Sigmoid colon (tissue), 6 donors: ENCODE measurements at regions not wholly inside any gene's neighbourhood (a gene's known extent, or its start where the extent isn't known, plus 50 kb on each side); places are given as distances from the start of the nearest gene placed in this dataset.

Source experiments
- DNase-seq: peaks from one replicate; pipeline ENCODE4 v3.0.0-alpha.2; 2019
- H3K27ac ChIP-seq, 4 donors: fragments of 200-600 bp; sonication (generic); one replicate each; pipeline ENCODE4 v1.5.1; 2016 to 2019; ENCODE audit warnings: mild to moderate bottlenecking in 1 of 4
- H3K27me3 ChIP-seq, 3 donors: fragments of 200-600 bp; sonication (generic); one replicate each; pipeline ENCODE4 v1.5.1; 2019; ENCODE audit warnings: mild to moderate bottlenecking in 1 of 3
- H3K36me3 ChIP-seq, 4 donors: fragments of 200-600 bp; sonication (generic); one replicate each; pipeline ENCODE4 v1.5.1; 2016 to 2019
- H3K4me1 ChIP-seq, 4 donors: fragments of 200-600 bp; sonication (generic); one replicate each; pipeline ENCODE4 v1.5.1; 2017 to 2019
- H3K4me3 ChIP-seq, 4 donors: fragments of 200-600 bp; sonication (generic); one replicate each; pipeline ENCODE4 v1.5.1; 2017 to 2019; ENCODE audit warnings: mild to moderate bottlenecking in 2 of 4, moderate library complexity in 1 of 4
- H3K9me3 ChIP-seq, 4 donors: fragments of 200-600 bp in 3 of 4; sonication (generic) in 3 of 4; one replicate each; pipeline versions ENCODE4 v1.5.1 to v1.6.1; 2013 to 2019
- EP300 ChIP-seq, 4 donors: sonication (generic); formaldehyde crosslinking; IDR thresholded peaks; one replicate each; pipeline ENCODE4 v1.6.1; 2017; ENCODE audit warnings: antibody characterized with exemption in 4 of 4
- POLR2A ChIP-seq, 2 donors: fragments of 450-650 bp; IDR thresholded peaks; one replicate each; pipeline ENCODE4 v1.6.1; 2016; ENCODE audit warnings: antibody characterized with exemption in 2 of 2, mild to moderate bottlenecking in 2 of 2, moderate library complexity in 2 of 2
- POLR2AphosphoS5 ChIP-seq, 4 donors: sonication (generic); formaldehyde crosslinking; IDR thresholded peaks; one replicate each; pipeline ENCODE4 v1.6.1; 2017; ENCODE audit warnings: antibody characterized with exemption in 4 of 4
- WGBS, 2 donors: extraction: QIAGEN DNeasy Blood & Tissue Kit; methylation state at CpG; one replicate each; pipeline ENCODE4 v1.1.7; 2013; 5-methylcytosine and 5-hydroxymethylcytosine counted together
- intact Hi-C: fragments of 100-400 bp; cut with DNase I; formaldehyde crosslinking; loops from one replicate; pipeline ENCODE4 v1.15.1; 2023
- TF ChIP-seq, protein P1 (sequence below), 4 experiments: fragments of 450-650 bp in 3 of 4; fragments of 200-600 bp in 1 of 4; IDR thresholded peaks; one replicate each; pipeline ENCODE4 v1.5.1; 2016 to 2019; ENCODE audit warnings: antibody characterized with exemption in 4 of 4, mild to moderate bottlenecking in 3 of 4, moderate library complexity in 2 of 4
- donor health status: healthy with polysubstance abuse.
- donor health status: healthy.

DNA sequence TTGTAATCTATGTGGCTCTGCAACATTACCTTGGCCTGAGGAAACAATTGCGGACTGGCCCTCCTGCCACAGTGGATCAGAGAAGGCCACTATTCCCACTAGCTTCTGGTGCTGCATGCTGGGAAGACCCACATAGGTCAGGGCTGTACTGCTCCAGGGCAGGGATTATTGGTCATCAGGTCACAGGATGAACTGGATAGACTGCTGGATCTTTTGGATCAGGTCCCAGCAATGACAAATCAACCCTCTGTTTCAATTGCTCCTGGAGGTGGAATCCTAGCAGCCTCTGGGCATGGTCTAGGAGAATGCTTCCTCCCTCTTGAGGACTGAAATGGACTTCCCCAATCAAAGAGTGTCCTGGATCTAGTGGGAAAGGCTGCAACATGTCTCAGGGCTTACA lies 66.7 kb upstream of the PHF24 start:
- 95 to 96% methylated on average over 1 of the region's 1 CpG for WGBS, 2 donors
- Histone ChIP-seq H3K9me3 (no peaks in the 10 kb centered on the region), H3K27ac (no peak overlapping the region), H3K4me1 (peaks cover 0 to 6% (median 2%) of the 10 kb centered on the region in 4 donors), H3K4me3 (no peak overlapping the region), H3K36me3 (no peaks in the 10 kb centered on the region), H3K27me3 (peaks cover 0 to 9% (median 0%) of the 10 kb centered on the region in 3 donors)
- intact Hi-C loops, result loop anchor here (10.0 kb wide), 1 partner anchor 583 kb away; no protein-coding TSS in a partner anchor
- DNase-seq, result no peak
- TF ChIP-seq POLR2A (IDR thresholded peaks at IDR 0.05) (no peak), EP300 (IDR thresholded peaks at IDR 0.05) (no peak), POLR2AphosphoS5 (IDR thresholded peaks at IDR 0.05) (no peak)
- TF ChIP-seq, protein P1, sequence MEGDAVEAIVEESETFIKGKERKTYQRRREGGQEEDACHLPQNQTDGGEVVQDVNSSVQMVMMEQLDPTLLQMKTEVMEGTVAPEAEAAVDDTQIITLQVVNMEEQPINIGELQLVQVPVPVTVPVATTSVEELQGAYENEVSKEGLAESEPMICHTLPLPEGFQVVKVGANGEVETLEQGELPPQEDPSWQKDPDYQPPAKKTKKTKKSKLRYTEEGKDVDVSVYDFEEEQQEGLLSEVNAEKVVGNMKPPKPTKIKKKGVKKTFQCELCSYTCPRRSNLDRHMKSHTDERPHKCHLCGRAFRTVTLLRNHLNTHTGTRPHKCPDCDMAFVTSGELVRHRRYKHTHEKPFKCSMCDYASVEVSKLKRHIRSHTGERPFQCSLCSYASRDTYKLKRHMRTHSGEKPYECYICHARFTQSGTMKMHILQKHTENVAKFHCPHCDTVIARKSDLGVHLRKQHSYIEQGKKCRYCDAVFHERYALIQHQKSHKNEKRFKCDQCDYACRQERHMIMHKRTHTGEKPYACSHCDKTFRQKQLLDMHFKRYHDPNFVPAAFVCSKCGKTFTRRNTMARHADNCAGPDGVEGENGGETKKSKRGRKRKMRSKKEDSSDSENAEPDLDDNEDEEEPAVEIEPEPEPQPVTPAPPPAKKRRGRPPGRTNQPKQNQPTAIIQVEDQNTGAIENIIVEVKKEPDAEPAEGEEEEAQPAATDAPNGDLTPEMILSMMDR (IDR thresholded peaks at IDR 0.05), result no peak

DNA sequence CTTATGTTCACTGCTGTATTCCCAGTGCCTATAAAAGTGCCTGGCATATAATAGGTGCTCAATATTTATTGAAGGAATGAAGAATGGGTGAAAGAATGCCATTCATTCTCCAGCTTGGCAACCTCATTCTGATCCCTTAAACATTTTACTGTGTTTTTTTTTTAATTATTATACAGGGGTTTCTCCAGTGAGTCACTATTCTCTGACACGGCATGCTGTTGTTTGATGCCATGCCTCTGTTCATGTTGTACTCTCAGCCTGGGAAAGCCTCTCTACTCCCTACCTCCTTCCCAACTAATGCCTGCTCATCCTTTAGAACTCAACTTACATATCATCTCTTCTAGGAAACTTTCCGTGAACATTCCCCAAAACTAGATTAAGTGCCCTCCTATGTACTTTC lies 70.2 kb upstream of the PHF24 start:
- Histone ChIP-seq H3K4me3 (no peak overlapping the region), H3K27me3 (no peaks in the 10 kb centered on the region), H3K27ac (no peak overlapping the region), H3K4me1 (peaks cover 0 to 4% (median 1%) of the 10 kb centered on the region in 4 donors), H3K9me3 (no peaks in the 10 kb centered on the region), H3K36me3 (no peaks in the 10 kb centered on the region)
- no peak for DNase-seq
- TF ChIP-seq EP300 (IDR thresholded peaks at IDR 0.05) (no peak), POLR2A (IDR thresholded peaks at IDR 0.05) (no peak), POLR2AphosphoS5 (IDR thresholded peaks at IDR 0.05) (no peak)
- TF ChIP-seq, protein P1 (IDR thresholded peaks at IDR 0.05), result no peak
- WGBS, 2 donors, result 32 to 41% methylated on average over 2 of the region's 2 CpGs
- intact Hi-C loops, result no loop called here

DNA sequence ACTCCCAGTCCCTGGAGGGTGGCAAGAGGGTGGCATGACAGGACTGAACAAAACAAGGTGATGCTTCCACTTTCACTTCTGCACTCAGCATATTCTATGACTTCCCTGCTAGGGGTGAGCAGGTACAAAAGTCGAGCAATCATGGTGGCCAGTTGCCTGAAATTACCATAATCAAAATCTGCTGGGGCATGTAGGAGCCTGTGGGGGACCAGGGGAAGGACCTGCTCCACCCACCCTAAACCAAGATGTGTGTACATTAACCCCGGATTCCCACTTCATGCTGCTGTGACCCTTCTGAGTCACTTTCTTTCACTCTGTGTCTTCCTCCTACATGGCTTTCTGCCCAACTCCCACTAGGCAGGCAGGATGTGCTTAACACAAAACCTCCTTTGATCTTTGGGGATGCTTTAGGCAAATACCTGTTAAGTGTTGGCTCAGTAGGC lies 73.3 kb upstream of the PHF24 start:
- no peaks in the 10 kb centered on the region for H3K9me3 ChIP-seq
- H3K4me1 ChIP-seq, result no peaks in the 10 kb centered on the region
- H3K36me3 ChIP-seq, result no peaks in the 10 kb centered on the region
- H3K4me3 ChIP-seq, result no peak overlapping the region
- H3K27me3 ChIP-seq, result no peaks in the 10 kb centered on the region
- no peak for TF ChIP-seq EP300 (IDR thresholded peaks at IDR 0.05)
- no peak for TF ChIP-seq POLR2A (IDR thresholded peaks at IDR 0.05)
- no peak for TF ChIP-seq POLR2AphosphoS5 (IDR thresholded peaks at IDR 0.05)
- TF ChIP-seq, protein P1 (IDR thresholded peaks at IDR 0.05), result no peak
- H3K27ac ChIP-seq, result no peak overlapping the region
- intact Hi-C loops, result no loop called here
- no peak for DNase-seq
- WGBS, 2 donors, result 39 to 71% methylated on average over 2 of the region's 2 CpGs

DNA sequence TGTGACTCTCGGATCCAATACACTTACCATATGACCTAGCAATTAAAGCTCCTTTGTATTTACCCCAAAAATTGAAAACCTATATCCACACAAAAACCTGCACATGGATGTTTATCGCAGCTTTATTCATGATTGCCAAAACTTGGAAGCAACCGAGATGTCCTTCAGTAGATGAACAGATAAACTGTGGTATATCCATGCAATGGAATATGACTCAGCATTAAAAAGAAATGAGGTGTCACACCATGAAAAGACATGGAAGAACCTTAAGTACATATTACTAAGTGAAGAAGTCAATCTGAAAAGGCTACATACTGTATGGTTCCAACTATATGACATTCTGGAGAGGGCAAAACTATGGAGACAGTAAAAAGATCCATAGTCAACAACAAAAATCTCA lies 82.0 kb upstream of the PHF24 start:
- Histone ChIP-seq H3K27ac (no peak overlapping the region), H3K9me3 (no peaks in the 10 kb centered on the region), H3K4me1 (no peaks in the 10 kb centered on the region), H3K4me3 (no peak overlapping the region), H3K36me3 (no peaks in the 10 kb centered on the region), H3K27me3 (peaks cover 0 to 12% (median 10%) of the 10 kb centered on the region in 3 donors)
- 89 to 92% methylated on average over 3 of the region's 3 CpGs for WGBS, 2 donors
- no peak for DNase-seq
- TF ChIP-seq POLR2AphosphoS5 (IDR thresholded peaks at IDR 0.05), result no peak
- intact Hi-C loops, result no loop called here

DNA sequence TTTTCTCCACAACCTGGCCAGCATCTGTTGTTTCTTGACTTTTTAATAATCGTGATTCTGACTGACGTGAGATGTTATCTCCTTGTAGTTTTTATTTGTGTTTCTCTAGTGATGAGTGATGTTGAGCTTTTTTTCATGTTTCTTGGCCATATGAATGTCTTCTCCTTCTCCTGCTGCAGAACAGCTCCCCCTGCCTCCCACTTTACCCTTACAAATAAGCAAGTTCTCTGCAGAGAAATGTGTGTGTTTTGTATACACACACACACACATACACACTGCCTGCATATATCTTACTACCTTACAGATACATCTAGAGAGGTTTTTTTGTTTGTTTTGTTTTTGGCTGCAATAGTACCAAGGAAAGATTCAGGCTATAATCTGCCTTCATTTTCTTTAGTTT lies 88.7 kb upstream of the PHF24 start:
- WGBS, 2 donors, result 43 to 62% methylated on average over 2 of the region's 2 CpGs
- TF ChIP-seq POLR2A (IDR thresholded peaks at IDR 0.05) (no peak), EP300 (IDR thresholded peaks at IDR 0.05) (no peak)

DNA sequence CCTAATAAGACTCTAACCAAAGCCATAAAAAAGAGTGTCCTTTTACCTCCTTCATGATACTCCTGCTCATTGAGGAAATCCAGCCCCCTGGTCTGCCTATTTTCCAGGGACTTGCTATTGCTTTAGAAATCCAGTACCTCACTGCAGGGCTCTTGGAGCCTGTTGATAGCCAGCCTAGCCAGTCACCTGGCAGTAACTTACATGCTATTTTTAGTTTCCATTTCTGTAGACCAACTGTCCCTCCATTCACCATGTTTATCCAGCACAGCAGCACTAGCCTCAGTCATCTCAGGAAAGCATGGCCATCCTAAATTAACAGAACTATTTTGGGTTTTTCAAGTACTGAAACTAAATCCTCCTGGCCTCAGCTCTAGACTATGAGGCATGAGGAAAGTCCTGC lies 91.5 kb upstream of the PHF24 start:
- peaks cover 0 to 8% (median 2%) of the 10 kb centered on the region in 4 donors for H3K9me3 ChIP-seq
- H3K4me3 ChIP-seq, result no peak overlapping the region
- intact Hi-C loops, result no loop called here

More for the DNA sequence above, 88.7 kb upstream of the PHF24 start:
- Histone ChIP-seq H3K27me3 (no peaks in the 10 kb centered on the region), H3K4me3 (no peak overlapping the region), H3K27ac (no peak overlapping the region), H3K36me3 (no peaks in the 10 kb centered on the region), H3K4me1 (no peaks in the 10 kb centered on the region), H3K9me3 (peaks cover 0 to 5% (median 2%) of the 10 kb centered on the region in 4 donors)
- DNase-seq, result no peak
- intact Hi-C loops, result no loop called here

More for the DNA sequence above, 91.5 kb upstream of the PHF24 start:
- H3K4me1 ChIP-seq, result no peaks in the 10 kb centered on the region
- no peak overlapping the region for H3K27ac ChIP-seq
- no peak for DNase-seq
- no peaks in the 10 kb centered on the region for H3K36me3 ChIP-seq
- H3K27me3 ChIP-seq, result no peaks in the 10 kb centered on the region
- TF ChIP-seq POLR2A (IDR thresholded peaks at IDR 0.05), result no peak
- TF ChIP-seq, protein P1 (IDR thresholded peaks at IDR 0.05), result no peak
